SK-N-SH treated with all-trans-retinoic acid at 6 μM for 48 hours (cell line): ENCODE measurements at regions not wholly inside any gene's neighbourhood (a gene's known extent, or its start where the extent isn't known, plus 50 kb on each side); places are given as distances from the start of the nearest gene placed in this dataset.

ENCODE experiments used
- ATAC-seq: fragments of 200-7000 bp; cut with Tn5 transposase; 3 replicates; pipeline ENCODE4 v1.9.1; 2020; ENCODE audit warnings: mild to moderate bottlenecking, moderate library complexity
- ARNTL ChIP-seq: fragments of 450-650 bp; formaldehyde crosslinking; IDR thresholded peaks from 2 replicates; pipeline ENCODE4 v1.5.0; 2020; ENCODE audit warnings: low read depth, mild to moderate bottlenecking, moderate library complexity, borderline replicate concordance
- CREB5 ChIP-seq: fragments of 250-450 bp; sonication (Bioruptor Pico); IDR thresholded peaks from 2 replicates; pipeline ENCODE4 v1.5.1; 2020; ENCODE audit warnings: low read depth, mild to moderate bottlenecking, moderate library complexity
- CSDC2 ChIP-seq: fragments of 250-450 bp; sonication (Bioruptor Pico); IDR thresholded peaks from 2 replicates; pipeline ENCODE4 v1.5.0; 2020; ENCODE audit warnings: mild to moderate bottlenecking, moderate library complexity
- ESRRG ChIP-seq: fragments of 250-450 bp; sonication (Bioruptor Pico); IDR thresholded peaks from 2 replicates; pipeline ENCODE4 v1.6.1; 2021; ENCODE audit warnings: mild to moderate bottlenecking
- GLIS3 ChIP-seq: fragments of 250-450 bp; sonication (Bioruptor Pico); IDR thresholded peaks from 2 replicates; pipeline ENCODE4 v1.5.0; 2020; ENCODE audit warnings: mild to moderate bottlenecking, moderate library complexity
- ISL1 ChIP-seq: fragments of 250-450 bp; sonication (Bioruptor Pico); IDR thresholded peaks from 2 replicates; pipeline ENCODE4 v2.1.2; 2022; ENCODE audit warnings: mild to moderate bottlenecking, moderate library complexity
- OSR1 ChIP-seq: fragments of 250-450 bp; sonication (Bioruptor Pico); IDR thresholded peaks from 2 replicates; pipeline ENCODE4 v1.8.0; 2022; ENCODE audit warnings: moderate library complexity, mild to moderate bottlenecking, inconsistent platforms
- PPARA ChIP-seq: fragments of 250-450 bp; sonication (Bioruptor Pico); IDR thresholded peaks from 2 replicates; pipeline ENCODE4 v1.5.0; 2020; ENCODE audit warnings: mild to moderate bottlenecking, borderline replicate concordance
- RARB ChIP-seq: fragments of 250-450 bp; sonication (Bioruptor Pico); IDR thresholded peaks from 2 replicates; pipeline ENCODE4 v1.8.0; 2021; ENCODE audit warnings: mild to moderate bottlenecking, moderate library complexity
- SNAI2 ChIP-seq: fragments of 250-450 bp; sonication (Bioruptor Pico); IDR thresholded peaks from 2 replicates; pipeline ENCODE4 v1.5.0; 2020; ENCODE audit warnings: mild to moderate bottlenecking, moderate library complexity
- TCF4 ChIP-seq: fragments of 250-450 bp; sonication (Bioruptor Pico); IDR thresholded peaks from 2 replicates; pipeline ENCODE4 v1.8.0; 2021; ENCODE audit warnings: mild to moderate bottlenecking, moderate library complexity, borderline replicate concordance
- TOX ChIP-seq: fragments of 250-450 bp; sonication (Bioruptor Pico); IDR thresholded peaks from 2 replicates; pipeline ENCODE4 v1.8.0; 2021; ENCODE audit warnings: mild to moderate bottlenecking, moderate library complexity, borderline replicate concordance
- ZC3H10 ChIP-seq: fragments of 250-450 bp; sonication (Bioruptor Pico); IDR thresholded peaks from 2 replicates; pipeline ENCODE4 v1.5.1; 2021; ENCODE audit warnings: mild to moderate bottlenecking, moderate library complexity
- ZFP3 ChIP-seq: fragments of 250-450 bp; sonication (Bioruptor Pico); IDR thresholded peaks from 2 replicates; pipeline ENCODE4 v1.5.0; 2020; ENCODE audit warnings: mild to moderate bottlenecking, moderate library complexity
- ZFP30 ChIP-seq: fragments of 450-650 bp; formaldehyde crosslinking; IDR thresholded peaks from 2 replicates; pipeline ENCODE4 v1.5.0; 2022; ENCODE audit warnings: mild to moderate bottlenecking, moderate library complexity
- ZNF565 ChIP-seq: fragments of 450-650 bp; formaldehyde crosslinking; conservative IDR thresholded peaks from 2 replicates; pipeline ENCODE4 v1.5.0; 2020; ENCODE audit warnings: low read depth, mild to moderate bottlenecking, moderate library complexity
- ZNF70 ChIP-seq: fragments of 450-650 bp; formaldehyde crosslinking; IDR thresholded peaks from 2 replicates; pipeline ENCODE4 v1.5.0; 2020; ENCODE audit warnings: mild to moderate bottlenecking, moderate library complexity
- ZNF8 ChIP-seq: fragments of 450-650 bp; formaldehyde crosslinking; IDR thresholded peaks from 2 replicates; pipeline ENCODE4 v1.5.0; 2020; ENCODE audit warnings: mild to moderate bottlenecking, moderate library complexity
- TF ChIP-seq, protein P1 (sequence below): fragments of 250-450 bp; sonication (Bioruptor Pico); IDR thresholded peaks from 2 replicates; pipeline ENCODE4 v1.5.0; 2020; ENCODE audit warnings: mild to moderate bottlenecking, moderate library complexity
- TF ChIP-seq, protein P2 (sequence below): fragments of 250-450 bp; sonication (Bioruptor Pico); IDR thresholded peaks from 2 replicates; pipeline ENCODE4 v1.5.1; 2021; ENCODE audit warnings: mild to moderate bottlenecking, moderate library complexity
- TF ChIP-seq, protein P3 (sequence below): fragments of 250-450 bp; sonication (Bioruptor Pico); IDR thresholded peaks from 2 replicates; pipeline ENCODE4 v1.8.0; 2020; ENCODE audit warnings: mild to moderate bottlenecking, moderate library complexity, borderline replicate concordance

DNA sequence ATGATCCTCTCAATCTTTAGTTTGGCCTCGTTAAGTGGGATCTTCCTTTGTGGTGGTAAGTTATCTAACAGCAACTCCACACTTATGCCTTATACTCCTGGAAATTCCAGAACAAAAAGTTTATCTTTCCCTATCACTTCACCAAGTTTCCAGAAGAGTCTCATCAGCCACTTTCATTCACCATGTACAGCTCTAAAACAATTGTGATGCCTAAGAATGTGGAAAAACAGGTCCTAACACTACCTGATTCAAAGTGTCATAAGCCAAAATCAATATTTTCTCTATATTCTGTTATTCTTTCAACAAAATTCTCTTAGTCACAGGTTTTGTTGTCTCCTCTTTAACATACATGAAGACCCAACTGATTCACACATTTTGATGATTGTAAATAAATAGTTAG is 342.4 kb upstream of the TYRP1 start:
- TF ChIP-seq ZFP30 (no peak), CREB5 (CRISPR knock-in tag) (no peak), CSDC2 (no peak), ZNF70 (no peak), PPARA (CRISPR knock-in tag) (no peak), OSR1 (CRISPR knock-in tag) (no peak), ARNTL (no peak)
- ATAC-seq = no peak

GRCh38 chr9:12351293-12352044 is 341.7 kb upstream of the TYRP1 start:
- no peak for ATAC-seq
- TF ChIP-seq GLIS3 (CRISPR knock-in tag) = no peak
- TF ChIP-seq, protein P1, sequence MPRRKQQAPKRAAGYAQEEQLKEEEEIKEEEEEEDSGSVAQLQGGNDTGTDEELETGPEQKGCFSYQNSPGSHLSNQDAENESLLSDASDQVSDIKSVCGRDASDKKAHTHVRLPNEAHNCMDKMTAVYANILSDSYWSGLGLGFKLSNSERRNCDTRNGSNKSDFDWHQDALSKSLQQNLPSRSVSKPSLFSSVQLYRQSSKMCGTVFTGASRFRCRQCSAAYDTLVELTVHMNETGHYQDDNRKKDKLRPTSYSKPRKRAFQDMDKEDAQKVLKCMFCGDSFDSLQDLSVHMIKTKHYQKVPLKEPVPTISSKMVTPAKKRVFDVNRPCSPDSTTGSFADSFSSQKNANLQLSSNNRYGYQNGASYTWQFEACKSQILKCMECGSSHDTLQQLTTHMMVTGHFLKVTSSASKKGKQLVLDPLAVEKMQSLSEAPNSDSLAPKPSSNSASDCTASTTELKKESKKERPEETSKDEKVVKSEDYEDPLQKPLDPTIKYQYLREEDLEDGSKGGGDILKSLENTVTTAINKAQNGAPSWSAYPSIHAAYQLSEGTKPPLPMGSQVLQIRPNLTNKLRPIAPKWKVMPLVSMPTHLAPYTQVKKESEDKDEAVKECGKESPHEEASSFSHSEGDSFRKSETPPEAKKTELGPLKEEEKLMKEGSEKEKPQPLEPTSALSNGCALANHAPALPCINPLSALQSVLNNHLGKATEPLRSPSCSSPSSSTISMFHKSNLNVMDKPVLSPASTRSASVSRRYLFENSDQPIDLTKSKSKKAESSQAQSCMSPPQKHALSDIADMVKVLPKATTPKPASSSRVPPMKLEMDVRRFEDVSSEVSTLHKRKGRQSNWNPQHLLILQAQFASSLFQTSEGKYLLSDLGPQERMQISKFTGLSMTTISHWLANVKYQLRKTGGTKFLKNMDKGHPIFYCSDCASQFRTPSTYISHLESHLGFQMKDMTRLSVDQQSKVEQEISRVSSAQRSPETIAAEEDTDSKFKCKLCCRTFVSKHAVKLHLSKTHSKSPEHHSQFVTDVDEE (CRISPR knock-in tag) = no peak
- TF ChIP-seq, protein P2, sequence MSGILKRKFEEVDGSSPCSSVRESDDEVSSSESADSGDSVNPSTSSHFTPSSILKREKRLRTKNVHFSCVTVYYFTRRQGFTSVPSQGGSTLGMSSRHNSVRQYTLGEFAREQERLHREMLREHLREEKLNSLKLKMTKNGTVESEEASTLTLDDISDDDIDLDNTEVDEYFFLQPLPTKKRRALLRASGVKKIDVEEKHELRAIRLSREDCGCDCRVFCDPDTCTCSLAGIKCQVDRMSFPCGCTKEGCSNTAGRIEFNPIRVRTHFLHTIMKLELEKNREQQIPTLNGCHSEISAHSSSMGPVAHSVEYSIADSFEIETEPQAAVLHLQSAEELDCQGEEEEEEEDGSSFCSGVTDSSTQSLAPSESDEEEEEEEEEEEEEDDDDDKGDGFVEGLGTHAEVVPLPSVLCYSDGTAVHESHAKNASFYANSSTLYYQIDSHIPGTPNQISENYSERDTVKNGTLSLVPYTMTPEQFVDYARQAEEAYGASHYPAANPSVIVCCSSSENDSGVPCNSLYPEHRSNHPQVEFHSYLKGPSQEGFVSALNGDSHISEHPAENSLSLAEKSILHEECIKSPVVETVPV = no peak
- TF ChIP-seq OSR1 (CRISPR knock-in tag) = no peak
- no peak for TF ChIP-seq SNAI2 (CRISPR knock-in tag)
- TF ChIP-seq ZFP30 = no peak
- no peak for TF ChIP-seq ARNTL
- TF ChIP-seq ZC3H10 (CRISPR knock-in tag) = no peak
- TF ChIP-seq ZFP3 (CRISPR knock-in tag) = no peak
- TF ChIP-seq TCF4 (CRISPR knock-in tag) = no peak
- TF ChIP-seq ZNF565 (CRISPR knock-in tag) = no peak
- TF ChIP-seq PPARA (CRISPR knock-in tag) = no peak
- no peak for TF ChIP-seq TOX (CRISPR knock-in tag)
- TF ChIP-seq, protein P3, sequence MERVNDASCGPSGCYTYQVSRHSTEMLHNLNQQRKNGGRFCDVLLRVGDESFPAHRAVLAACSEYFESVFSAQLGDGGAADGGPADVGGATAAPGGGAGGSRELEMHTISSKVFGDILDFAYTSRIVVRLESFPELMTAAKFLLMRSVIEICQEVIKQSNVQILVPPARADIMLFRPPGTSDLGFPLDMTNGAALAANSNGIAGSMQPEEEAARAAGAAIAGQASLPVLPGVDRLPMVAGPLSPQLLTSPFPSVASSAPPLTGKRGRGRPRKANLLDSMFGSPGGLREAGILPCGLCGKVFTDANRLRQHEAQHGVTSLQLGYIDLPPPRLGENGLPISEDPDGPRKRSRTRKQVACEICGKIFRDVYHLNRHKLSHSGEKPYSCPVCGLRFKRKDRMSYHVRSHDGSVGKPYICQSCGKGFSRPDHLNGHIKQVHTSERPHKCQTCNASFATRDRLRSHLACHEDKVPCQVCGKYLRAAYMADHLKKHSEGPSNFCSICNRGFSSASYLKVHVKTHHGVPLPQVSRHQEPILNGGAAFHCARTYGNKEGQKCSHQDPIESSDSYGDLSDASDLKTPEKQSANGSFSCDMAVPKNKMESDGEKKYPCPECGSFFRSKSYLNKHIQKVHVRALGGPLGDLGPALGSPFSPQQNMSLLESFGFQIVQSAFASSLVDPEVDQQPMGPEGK = no peak
- TF ChIP-seq ISL1 = no peak
- no peak for TF ChIP-seq RARB (CRISPR knock-in tag)
- TF ChIP-seq ZNF8 (CRISPR knock-in tag) = no peak
- no peak for TF ChIP-seq CSDC2

DNA sequence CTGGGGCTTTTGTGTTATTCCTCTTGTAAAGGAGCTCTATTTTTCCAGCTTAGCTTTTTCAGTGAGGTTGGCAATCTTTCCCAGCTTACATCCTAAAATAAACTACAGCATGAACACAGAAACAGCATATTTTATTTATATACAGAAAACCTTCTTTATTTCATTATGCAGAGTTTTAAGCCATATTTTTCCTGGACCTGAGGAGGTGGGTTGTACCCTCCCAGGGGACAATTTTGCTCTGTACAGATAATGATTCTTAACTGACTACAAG is 341.2 kb upstream of the TYRP1 start:
- TF ChIP-seq ZNF70 = no peak
- no peak for ATAC-seq

DNA sequence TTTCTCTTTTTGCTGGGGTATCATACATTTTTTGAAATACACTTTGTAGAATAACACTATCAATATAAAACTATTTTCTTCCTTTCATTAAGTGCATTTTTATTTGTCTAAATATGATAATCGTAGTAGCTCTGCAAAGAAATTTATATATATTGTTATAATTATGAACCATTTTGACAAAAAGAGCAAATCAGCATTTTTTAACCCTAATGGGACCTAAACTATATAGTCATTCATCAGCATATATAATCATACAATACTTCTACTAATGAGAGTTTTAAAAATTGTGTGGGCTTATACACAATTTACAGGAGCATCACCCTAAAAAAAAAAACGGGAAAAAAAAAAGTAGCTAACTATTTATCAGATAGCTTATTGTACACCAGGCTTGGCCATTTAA is 329.7 kb upstream of the TYRP1 start:
- TF ChIP-seq PPARA (CRISPR knock-in tag) (no peak), TOX (CRISPR knock-in tag) (no peak), CREB5 (CRISPR knock-in tag) (no peak), ZNF70 (no peak), ZFP30 (no peak), ZNF565 (CRISPR knock-in tag) (no peak), ESRRG (CRISPR knock-in tag) (no peak), CSDC2 (no peak), ISL1 (no peak), TCF4 (CRISPR knock-in tag) (no peak)
- TF ChIP-seq, protein P2 = no peak
- ATAC-seq = no peak
